KBM-7 (cell line): ENCODE measurements at regions not wholly inside any gene's neighbourhood (a gene's known extent, or its start where the extent isn't known, plus 50 kb on each side); places are given as distances from the start of the nearest gene placed in this dataset.

Experiments used
- DNase-seq: peaks from one replicate; pipeline ENCODE4 v3.0.0-alpha.2; 2015
- in situ Hi-C: fragments of 300-500 bp; cut with MboI; formaldehyde crosslinking; loops from 2 replicates; pipeline ENCODE4 v1.14.3; 2020; ENCODE audit warnings: low sequenced_read_pairs, low pct_unique_long_range_greater_than_20kb, mixed read lengths

- in situ Hi-C loops = no loop called here
- no peak for DNase-seq
Measured at GRCh38 chr4:178937130-178937529, 1494.9 kb upstream of the AGA start.

GRCh38 chr4:178941975-178942374, 1499.7 kb upstream of the AGA start:
- DNase-seq = no peak
- in situ Hi-C loops = no loop called here

- no peak for DNase-seq
- in situ Hi-C loops = no loop called here
Measured at GRCh38 chr4:178953447-178954120, 1511.3 kb upstream of the AGA start.

- no peak for DNase-seq
- in situ Hi-C loops = no loop called here
Measured at GRCh38 chr4:178955614-178956013, 1513.4 kb upstream of the AGA start.

- in situ Hi-C loops = no loop called here
- DNase-seq = no peak
Measured at GRCh38 chr4:178958725-178959440, 1516.6 kb upstream of the AGA start.

GRCh38 chr4:178963446-178964045, 1521.3 kb upstream of the AGA start:
- in situ Hi-C loops = no loop called here
- no peak for DNase-seq

GRCh38 chr4:178966644-178967043, 1524.4 kb upstream of the AGA start:
- no peak for DNase-seq
- in situ Hi-C loops = no loop called here

- no peak for DNase-seq
- in situ Hi-C loops = no loop called here
Measured at GRCh38 chr4:178970433-178971140, 1528.3 kb upstream of the AGA start.

GRCh38 chr4:178976861-178977260, 1534.6 kb upstream of the AGA start:
- in situ Hi-C loops = no loop called here
- DNase-seq = peak; percentile 11

GRCh38 chr4:178993306-178993705, 1551.1 kb upstream of the AGA start:
- in situ Hi-C loops = no loop called here

GRCh38 chr4:179001918-179002317, 1559.7 kb upstream of the AGA start:
- in situ Hi-C loops = no loop called here
- no peak for DNase-seq

More at GRCh38 chr4:178993306-178993705, 1551.1 kb upstream of the AGA start:
- DNase-seq = no peak

GRCh38 chr4:179007755-179008154, 1565.5 kb upstream of the AGA start:
- no peak for DNase-seq

GRCh38 chr4:179017581-179017980, 1575.3 kb upstream of the AGA start:
- no peak for DNase-seq
- in situ Hi-C loops = no loop called here

More at GRCh38 chr4:179007755-179008154, 1565.5 kb upstream of the AGA start:
- in situ Hi-C loops = no loop called here

- in situ Hi-C loops = no loop called here
- DNase-seq = no peak
Measured at GRCh38 chr4:179027569-179027968, 1585.3 kb upstream of the AGA start.

- DNase-seq = no peak
- in situ Hi-C loops = no loop called here
Measured at GRCh38 chr4:179028321-179028720, 1586.1 kb upstream of the AGA start.

- in situ Hi-C loops = no loop called here
- DNase-seq = no peak
Measured at GRCh38 chr4:179029683-179030082, 1587.4 kb upstream of the AGA start.

GRCh38 chr4:179040259-179040658, 1598.0 kb upstream of the AGA start:
- no peak for DNase-seq
- in situ Hi-C loops = no loop called here

- DNase-seq = no peak
- in situ Hi-C loops = no loop called here
Measured at GRCh38 chr4:179048839-179049453, 1606.7 kb upstream of the AGA start.

- in situ Hi-C loops = no loop called here
- no peak for DNase-seq
Measured at GRCh38 chr4:179051206-179051605, 1609.0 kb upstream of the AGA start.
